MM.1S (cell line): ENCODE measurements at regions not wholly inside any gene's neighbourhood (a gene's known extent, or its start where the extent isn't known, plus 50 kb on each side); places are given as distances from the start of the nearest gene placed in this dataset.

Experiments
- CTCF ChIP-seq: fragments of 300-600 bp; sonication (generic); IDR thresholded peaks from 2 replicates; pipeline ENCODE4 v1.5.1; 2016; ENCODE audit warnings: antibody characterized with exemption, low read length, mixed read lengths
- EZH2 ChIP-seq: fragments of 300-600 bp; sonication (generic); optimal IDR thresholded peaks from 2 replicates; pipeline ENCODE3; 2017; ENCODE audit warnings: low read depth, mild to moderate bottlenecking, antibody characterized with exemption, low read length, mixed read lengths

GRCh38 chr4:57373991-57374390, 263.8 kb upstream of the IGFBP7 start:
- TF ChIP-seq CTCF (no peak), EZH2 (no peak)
